H1 (cell line): ENCODE measurements at regions not wholly inside any gene's neighbourhood (a gene's known extent, or its start where the extent isn't known, plus 50 kb on each side); places are given as distances from the start of the nearest gene placed in this dataset.

Source experiments
- CREB1 ChIP-seq: IDR thresholded peaks from 2 replicates; pipeline ENCODE4 v1.6.1; 2012; ENCODE audit warnings: inconsistent platforms
- CTCF ChIP-seq, 3 experiments: IDR thresholded peaks; 1 replicate in 2 of 3; 2 replicates in 1 of 3; pipeline versions ENCODE4 v1.5.1 to v1.6.1; 2011; ENCODE audit warnings: low read length in 3 of 3, mild to moderate bottlenecking in 3 of 3, inconsistent platforms in 2 of 3, low read depth in 1 of 3, moderate library complexity in 1 of 3; ENCODE audit not compliant: insufficient read depth in 1 of 3; ENCODE audit errors: control extremely low read depth in 1 of 3
- EZH2 ChIP-seq: fragments of 200-600 bp; sonication (generic); IDR thresholded peaks from 2 replicates; pipeline ENCODE4 v1.7.1; 2012; ENCODE audit warnings: low read depth, mild to moderate bottlenecking, moderate library complexity, low read length, inconsistent platforms; ENCODE audit not compliant: severe bottlenecking
- GTF2F1 ChIP-seq: IDR thresholded peaks from 2 replicates; pipeline ENCODE4 v1.6.1; 2012; ENCODE audit warnings: low read depth, low read length, improper control_type of control experiment, borderline replicate concordance
- HDAC2 ChIP-seq, 2 experiments: fragments of 300-600 bp in 1 of 2; sonication (generic) in 1 of 2; IDR thresholded peaks; 2 replicates each; pipeline ENCODE4 v1.6.1; 2011 to 2012; ENCODE audit warnings: low read depth in 2 of 2, low read length in 2 of 2, mild to moderate bottlenecking in 2 of 2, moderate library complexity in 2 of 2, borderline replicate concordance in 1 of 2, inconsistent platforms in 1 of 2
- MAFK ChIP-seq: IDR thresholded peaks from 2 replicates; pipeline ENCODE4 v1.6.1; 2012; ENCODE audit warnings: low read depth, mild to moderate bottlenecking, improper control_type of control experiment, low read length
- NRF1 ChIP-seq: IDR thresholded peaks from 2 replicates; pipeline ENCODE4 v1.6.1; 2011; ENCODE audit warnings: mild to moderate bottlenecking, low read depth, low read length, improper control_type of control experiment
- POLR2AphosphoS5 ChIP-seq: IDR thresholded peaks from 2 replicates; pipeline ENCODE4 v1.6.1; 2011; ENCODE audit warnings: low read depth, low read length
- SIN3A ChIP-seq, 2 experiments: IDR thresholded peaks in 1 of 2; conservative IDR thresholded peaks in 1 of 2; 2 replicates each; pipeline ENCODE4 v1.6.1; 2011 to 2012; ENCODE audit warnings: low read length in 2 of 2, improper control_type of control experiment in 1 of 2, low read depth in 1 of 2, mild to moderate bottlenecking in 1 of 2
- TEAD4 ChIP-seq: IDR thresholded peaks from 2 replicates; pipeline ENCODE4 v1.6.1; 2012; ENCODE audit warnings: low read depth, low read length, inconsistent platforms, mixed read lengths
- ZNF274 ChIP-seq: IDR thresholded peaks from 2 replicates; pipeline ENCODE4 v1.7.0; 2012; ENCODE audit warnings: low read length, borderline replicate concordance; ENCODE audit errors: extremely low read depth

GRCh38 chr7:18393465-18394118 lies 102.0 kb upstream of the HDAC9 start:
- TF ChIP-seq ZNF274 (no peak), EZH2 (no peak), CREB1 (no peak), GTF2F1 (no peak), MAFK (no peak), CTCF (IDR thresholded peaks at IDR 0.05; ENCODE audit: control extremely low read depth in 1 of 3, insufficient read depth in 1 of 3, low read depth in 1 of 3, low read length in 3 of 3) (no peak), POLR2AphosphoS5 (no peak), TEAD4 (no peak), HDAC2 (IDR thresholded peaks at IDR 0.05; ENCODE audit: borderline replicate concordance in 1 of 2, low read depth in 2 of 2, low read length in 2 of 2) (no peak), SIN3A (conservative IDR thresholded peaks at IDR 0.05 in 1 of 2, IDR thresholded peaks at IDR 0.05 in 1 of 2; ENCODE audit: low read depth in 1 of 2, low read length in 2 of 2) (no peak), NRF1 (no peak)
